Erythroblast (primary cell): ENCODE measurements at regions not wholly inside any gene's neighbourhood (a gene's known extent, or its start where the extent isn't known, plus 50 kb on each side); places are given as distances from the start of the nearest gene placed in this dataset.

ENCODE experiments used
- GATA1 ChIP-seq: IDR thresholded peaks from 2 replicates; pipeline ENCODE4 v1.6.1; 2011; ENCODE audit warnings: low read depth, mild to moderate bottlenecking, control low read depth, low read length, moderate library complexity
- POLR2A ChIP-seq: IDR thresholded peaks from 2 replicates; pipeline ENCODE4 v1.6.1; 2011; ENCODE audit warnings: mild to moderate bottlenecking, low read length

DNA sequence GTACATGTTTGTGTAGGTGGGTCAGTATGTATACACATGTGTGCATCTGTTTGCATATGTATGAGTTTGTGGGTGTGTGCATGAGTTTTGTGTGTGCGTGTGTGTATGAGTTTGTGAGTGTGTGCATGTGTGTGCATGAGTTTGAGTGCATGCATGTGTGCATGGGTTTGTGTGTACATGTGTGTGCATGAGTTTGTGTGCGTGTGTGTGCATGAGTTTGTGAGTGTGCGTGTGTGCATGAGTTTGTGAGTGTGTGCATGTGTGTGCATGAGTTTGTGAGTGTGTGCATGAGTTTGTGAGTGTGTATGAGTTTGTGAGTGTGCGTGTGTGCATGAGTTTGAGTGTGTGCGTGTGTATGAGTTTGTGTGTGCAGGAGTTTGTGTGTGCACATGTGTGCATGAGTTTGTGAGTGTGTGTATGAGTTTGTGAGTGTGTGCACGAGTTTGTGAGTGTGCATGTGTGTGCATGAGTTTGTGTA lies 61.5 kb downstream of the FZD10 start:
- TF ChIP-seq POLR2A = no peak
- TF ChIP-seq GATA1 = no peak
